PFSK-1 (cell line): ENCODE measurements at regions not wholly inside any gene's neighbourhood (a gene's known extent, or its start where the extent isn't known, plus 50 kb on each side); places are given as distances from the start of the nearest gene placed in this dataset.

Experiments
- POLR2AphosphoS5 ChIP-seq: IDR thresholded peaks from 2 replicates; pipeline ENCODE4 v1.6.1; 2012; ENCODE audit warnings: low read depth, mild to moderate bottlenecking, control low read depth, low read length, moderate library complexity
- REST ChIP-seq, 2 experiments: IDR thresholded peaks; 2 replicates each; pipeline versions ENCODE4 v1.6.1 to v1.8.0; 2011 to 2012; ENCODE audit warnings: low read depth in 2 of 2, low read length in 2 of 2, control low read depth in 1 of 2, inconsistent platforms in 1 of 2, mild to moderate bottlenecking in 1 of 2, moderate library complexity in 1 of 2; ENCODE audit not compliant: insufficient read depth in 1 of 2
- TAF1 ChIP-seq: IDR thresholded peaks from 2 replicates; pipeline ENCODE4 v1.6.1; 2012; ENCODE audit warnings: low read length, control low read depth, borderline replicate concordance; ENCODE audit not compliant: insufficient read depth

- TF ChIP-seq REST (IDR thresholded peaks at IDR 0.05; ENCODE audit: insufficient read depth in 1 of 2, low read depth in 2 of 2, low read length in 2 of 2) (no peak), TAF1 (no peak), POLR2AphosphoS5 (no peak)
These were observed 1440.7 kb upstream of the ZEB2 start for GRCh38 chr2:145960479-145961163.
